ENCODE measurements at regions not wholly inside any gene's neighbourhood (a gene's known extent, or its start where the extent isn't known, plus 50 kb on each side); places are given as distances from the start of the nearest gene placed in this dataset.

GRCh38 chr10:44512431-44513022 lies 127.6 kb upstream of the CXCL12 start:
- DNase-seq (ENCODE audit: low read depth), result no peak
- no peak overlapping the region for H3K4me3 ChIP-seq (replicated peaks; ENCODE audit: low read depth, low read length)
- TF ChIP-seq, protein P1, sequence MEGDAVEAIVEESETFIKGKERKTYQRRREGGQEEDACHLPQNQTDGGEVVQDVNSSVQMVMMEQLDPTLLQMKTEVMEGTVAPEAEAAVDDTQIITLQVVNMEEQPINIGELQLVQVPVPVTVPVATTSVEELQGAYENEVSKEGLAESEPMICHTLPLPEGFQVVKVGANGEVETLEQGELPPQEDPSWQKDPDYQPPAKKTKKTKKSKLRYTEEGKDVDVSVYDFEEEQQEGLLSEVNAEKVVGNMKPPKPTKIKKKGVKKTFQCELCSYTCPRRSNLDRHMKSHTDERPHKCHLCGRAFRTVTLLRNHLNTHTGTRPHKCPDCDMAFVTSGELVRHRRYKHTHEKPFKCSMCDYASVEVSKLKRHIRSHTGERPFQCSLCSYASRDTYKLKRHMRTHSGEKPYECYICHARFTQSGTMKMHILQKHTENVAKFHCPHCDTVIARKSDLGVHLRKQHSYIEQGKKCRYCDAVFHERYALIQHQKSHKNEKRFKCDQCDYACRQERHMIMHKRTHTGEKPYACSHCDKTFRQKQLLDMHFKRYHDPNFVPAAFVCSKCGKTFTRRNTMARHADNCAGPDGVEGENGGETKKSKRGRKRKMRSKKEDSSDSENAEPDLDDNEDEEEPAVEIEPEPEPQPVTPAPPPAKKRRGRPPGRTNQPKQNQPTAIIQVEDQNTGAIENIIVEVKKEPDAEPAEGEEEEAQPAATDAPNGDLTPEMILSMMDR (IDR thresholded peaks at IDR 0.05; ENCODE audit: low read length, missing control alignments), result no peak

DNA sequence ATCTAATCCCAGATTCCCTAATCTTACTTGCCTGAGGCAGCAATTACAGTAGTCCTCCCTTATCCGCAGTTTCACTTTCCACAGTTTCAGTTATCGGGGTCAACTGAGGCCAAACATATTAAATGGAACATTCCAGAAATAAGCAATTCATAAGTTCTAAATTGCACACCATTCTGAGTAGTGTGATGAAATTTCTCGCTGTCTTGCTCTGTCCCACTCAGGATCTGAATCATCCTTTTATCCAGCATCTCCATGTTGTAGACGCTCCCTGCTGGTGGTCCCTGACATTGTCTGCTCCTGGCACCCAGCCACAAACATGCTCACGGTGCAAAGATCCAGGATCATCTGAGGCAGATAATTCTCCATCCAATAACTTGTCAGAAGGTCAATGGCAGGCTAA lies 128.7 kb upstream of the CXCL12 start:
- H3K4me3 ChIP-seq (replicated peaks; ENCODE audit: low read depth, low read length), result no peak overlapping the region
- peak; percentile 69 for DNase-seq (ENCODE audit: low read depth)
- TF ChIP-seq, protein P1 (IDR thresholded peaks at IDR 0.05; ENCODE audit: low read length, missing control alignments), result peak; percentile 42

DNA sequence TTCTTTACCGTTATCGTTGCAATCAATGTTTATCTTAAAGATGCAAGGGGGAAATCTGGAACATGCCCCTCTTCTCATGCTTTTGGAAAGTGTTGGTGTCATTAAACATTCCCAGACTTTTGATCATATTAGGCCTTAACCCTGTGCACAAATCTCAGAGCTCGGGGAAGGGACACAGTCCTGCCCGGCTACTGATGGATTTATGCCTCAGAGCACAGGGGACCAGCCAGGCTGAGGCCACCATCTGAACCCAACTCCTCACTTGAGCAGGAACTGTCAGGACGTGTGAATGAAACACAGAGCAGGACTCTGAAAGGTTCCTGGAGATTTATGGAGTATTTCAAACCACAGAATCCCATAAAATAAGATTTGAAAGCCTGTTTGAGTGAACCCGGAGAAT lies 132.0 kb upstream of the CXCL12 start:
- TF ChIP-seq, protein P1 (IDR thresholded peaks at IDR 0.05; ENCODE audit: low read length, missing control alignments), result no peak
- no peak for DNase-seq (ENCODE audit: low read depth)
- H3K4me3 ChIP-seq (replicated peaks; ENCODE audit: low read depth, low read length), result no peak overlapping the region

- TF ChIP-seq, protein P1 (IDR thresholded peaks at IDR 0.05; ENCODE audit: low read length, missing control alignments), result peak; percentile 30
- DNase-seq (ENCODE audit: low read depth), result no peak
- no peak overlapping the region for H3K4me3 ChIP-seq (replicated peaks; ENCODE audit: low read depth, low read length)
These were observed 132.7 kb upstream of the CXCL12 start for GRCh38 chr10:44517635-44518034.

- no peak overlapping the region for H3K4me3 ChIP-seq (replicated peaks; ENCODE audit: low read depth, low read length)
- TF ChIP-seq, protein P1 (IDR thresholded peaks at IDR 0.05; ENCODE audit: low read length, missing control alignments), result no peak
- DNase-seq (ENCODE audit: low read depth), result no peak
These were observed 134.5 kb upstream of the CXCL12 start for GRCh38 chr10:44519361-44519760.

GRCh38 chr10:44520651-44521050 lies 135.8 kb upstream of the CXCL12 start:
- DNase-seq (ENCODE audit: low read depth), result no peak
- TF ChIP-seq, protein P1 (IDR thresholded peaks at IDR 0.05; ENCODE audit: low read length, missing control alignments), result no peak
- H3K4me3 ChIP-seq (replicated peaks; ENCODE audit: low read depth, low read length), result no peak overlapping the region

DNA sequence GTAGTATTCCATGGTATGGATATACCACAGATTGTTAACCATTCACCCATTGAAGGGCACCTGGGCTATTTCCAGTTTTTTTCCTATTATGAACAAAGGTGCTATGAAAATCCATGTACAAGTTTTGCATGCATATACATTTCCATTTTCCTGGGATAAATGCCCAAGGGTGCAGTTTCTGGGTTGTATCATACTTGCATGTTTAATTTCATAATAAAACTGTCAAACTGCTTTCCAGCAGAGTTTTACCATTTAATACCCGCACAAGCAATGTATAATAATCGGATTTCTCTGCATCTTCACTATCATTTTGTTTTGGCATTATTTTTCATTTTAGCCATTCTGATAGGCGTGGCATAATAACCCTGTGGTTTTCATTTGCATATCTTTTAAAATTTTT lies 154.3 kb upstream of the CXCL12 start:
- H3K4me3 ChIP-seq (replicated peaks; ENCODE audit: low read depth, low read length), result no peak overlapping the region
- no peak for DNase-seq (ENCODE audit: low read depth)
- TF ChIP-seq, protein P1 (IDR thresholded peaks at IDR 0.05; ENCODE audit: low read length, missing control alignments), result no peak

Measured in fibroblast of pulmonary artery (primary cell).